Bronchial epithelial cell (primary cell): ENCODE measurements at regions not wholly inside any gene's neighbourhood (a gene's known extent, or its start where the extent isn't known, plus 50 kb on each side); places are given as distances from the start of the nearest gene placed in this dataset.

Experiments
- DNase-seq: peaks from one replicate; pipeline ENCODE4 v3.0.0-alpha.2; 2010; ENCODE audit warnings: low read depth
- FAIRE-seq: peaks from 2 replicates; lab custom pipeline; 2011; peaks lifted over from hg19 to GRCh38; lab: Jason Lieb, UNC
- H3K27me3 ChIP-seq: 2 replicates; pipeline ENCODE4 v1.5.1; 2011; ENCODE audit warnings: low read length; ENCODE audit not compliant: control insufficient read depth, insufficient read depth
- H3K36me3 ChIP-seq: 2 replicates; pipeline ENCODE4 v1.5.1; 2011; ENCODE audit warnings: low read length; ENCODE audit not compliant: control insufficient read depth, insufficient read depth
- H3K4me3 ChIP-seq: 2 replicates; pipeline ENCODE4 v1.5.1; 2011; ENCODE audit warnings: mild to moderate bottlenecking, low read depth, low read length, control low read depth
- CTCF ChIP-seq: IDR thresholded peaks from 2 replicates; pipeline ENCODE4 v1.5.1; 2011; ENCODE audit warnings: mild to moderate bottlenecking, moderate library complexity, low read length, control low read depth, inconsistent platforms; ENCODE audit not compliant: insufficient read depth, severe bottlenecking

GRCh38 chr5:88401686-88402085, 133.0 kb upstream of the TMEM161B start:
- FAIRE-seq, result no peak
- no peak overlapping the region for H3K4me3 ChIP-seq
- H3K27me3 ChIP-seq, result no peaks in the 10 kb centered on the region
- TF ChIP-seq CTCF, result no peak
- no peaks in the 10 kb centered on the region for H3K36me3 ChIP-seq
- no peak for DNase-seq

DNA sequence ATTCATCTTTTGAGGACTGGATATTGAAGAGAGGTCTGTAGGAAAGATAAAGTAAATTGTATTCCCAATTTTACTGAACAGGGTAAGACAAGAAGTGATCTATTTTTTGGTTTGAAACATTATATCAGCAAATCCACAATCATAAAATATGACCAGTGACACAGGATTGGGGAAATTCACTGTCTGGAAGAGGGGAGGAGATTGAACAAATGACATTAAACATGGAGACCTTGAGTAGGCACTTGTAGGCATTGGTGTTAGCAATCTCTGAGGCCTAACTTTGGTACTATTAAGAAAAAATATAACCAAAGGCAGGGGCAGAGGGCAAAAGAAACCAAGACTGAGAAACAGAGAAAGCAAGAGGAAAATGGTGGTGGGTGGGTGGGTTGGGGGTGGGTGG, 132.6 kb upstream of the TMEM161B start:
- Histone ChIP-seq H3K36me3 (no peaks in the 10 kb centered on the region), H3K4me3 (no peak overlapping the region), H3K27me3 (no peaks in the 10 kb centered on the region)
- no peak for FAIRE-seq
- DNase-seq, result no peak
- no peak for TF ChIP-seq CTCF

- FAIRE-seq, result no peak
- no peak for DNase-seq
- no peak overlapping the region for H3K4me3 ChIP-seq
These were observed 130.9 kb upstream of the TMEM161B start for GRCh38 chr5:88399561-88399960.

GRCh38 chr5:88398316-88398715, 129.7 kb upstream of the TMEM161B start:
- DNase-seq (no peak), FAIRE-seq (no peak)
- Histone ChIP-seq H3K27me3 (no peaks in the 10 kb centered on the region), H3K4me3 (no peak overlapping the region), H3K36me3 (no peaks in the 10 kb centered on the region)
- TF ChIP-seq CTCF, result no peak

More at GRCh38 chr5:88399561-88399960, 130.9 kb upstream of the TMEM161B start:
- H3K27me3 ChIP-seq, result no peaks in the 10 kb centered on the region
- no peaks in the 10 kb centered on the region for H3K36me3 ChIP-seq
- no peak for TF ChIP-seq CTCF

DNA sequence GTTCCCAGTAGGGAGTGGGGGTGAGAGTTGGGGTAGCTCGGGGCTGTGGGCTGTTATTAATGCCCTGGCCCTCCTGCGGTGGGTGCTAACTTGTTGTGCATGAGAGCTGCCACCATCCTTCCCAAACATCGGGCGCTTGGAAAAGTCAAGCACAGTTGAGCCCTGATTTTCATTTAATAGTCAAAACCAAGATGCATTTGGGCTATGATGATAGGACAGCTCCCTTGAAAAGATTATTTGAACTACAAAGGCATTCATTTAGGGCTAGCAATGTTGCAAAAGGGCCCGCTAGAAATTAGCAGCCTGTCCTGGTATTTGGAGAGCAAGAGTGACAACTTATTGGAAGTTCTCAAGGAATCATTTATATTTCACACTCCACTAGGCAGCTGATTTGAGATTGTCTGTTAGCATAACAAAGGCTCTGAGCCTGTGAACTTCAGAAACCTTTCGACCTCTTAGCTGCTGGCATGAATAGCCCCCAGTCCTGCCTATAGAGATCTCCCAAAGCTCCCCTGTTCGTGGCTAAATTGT, 128.2 kb upstream of the TMEM161B start:
- TF ChIP-seq CTCF, result no peak
- no peak for FAIRE-seq

DNA sequence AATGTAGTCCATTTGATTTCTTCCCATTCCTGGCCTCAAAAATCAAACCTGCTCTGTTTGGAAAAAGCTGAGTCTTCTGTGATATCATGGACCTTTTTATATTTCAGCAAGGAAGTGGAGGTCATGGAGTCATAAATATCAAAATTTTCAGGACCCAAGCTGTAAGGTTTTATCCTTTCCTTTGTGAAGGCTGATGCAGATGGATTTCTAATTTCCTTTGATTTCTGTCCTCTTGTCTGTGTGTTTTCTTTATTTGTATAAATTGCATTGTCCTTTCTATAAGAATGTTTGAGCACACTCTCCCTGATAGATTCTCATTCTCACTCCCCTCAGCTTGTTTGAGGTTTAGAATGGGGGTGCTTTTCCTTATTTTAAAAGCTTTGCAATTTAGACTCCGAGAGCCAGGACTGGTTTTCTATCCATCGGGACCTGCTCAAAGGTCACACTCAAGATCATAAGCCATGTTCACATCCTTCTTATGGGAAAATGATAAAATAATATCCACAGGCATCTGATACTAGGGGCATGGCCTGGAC, 127.4 kb upstream of the TMEM161B start:
- no peak for TF ChIP-seq CTCF
- no peaks in the 10 kb centered on the region for H3K36me3 ChIP-seq
- H3K4me3 ChIP-seq, result no peak overlapping the region
- no peak for FAIRE-seq
- H3K27me3 ChIP-seq, result no peaks in the 10 kb centered on the region
- DNase-seq, result no peak

More for the DNA sequence above, 128.2 kb upstream of the TMEM161B start:
- H3K27me3 ChIP-seq, result no peaks in the 10 kb centered on the region
- H3K36me3 ChIP-seq, result no peaks in the 10 kb centered on the region
- DNase-seq, result no peak
- H3K4me3 ChIP-seq, result no peak overlapping the region
